ENCODE measurements at regions not wholly inside any gene's neighbourhood (a gene's known extent, or its start where the extent isn't known, plus 50 kb on each side); places are given as distances from the start of the nearest gene placed in this dataset.

- Mint-ChIP-seq H3K36me3 (no peaks in the 10 kb centered on the region), H3K4me1 (ENCODE audit: low read depth in 2 of 2) (no peaks in the 10 kb centered on the region), H3K27me3 (no peaks in the 10 kb centered on the region), H3K4me3 (no peak overlapping the region), H3K27ac (no peak overlapping the region), H3K9me3 (peaks cover 4% of the 10 kb centered on the region)
- DNase-seq (ENCODE audit: low spot score), result no peak
- no peak for ATAC-seq
Observed at GRCh38 chr13:105231579-105231978, 1303.9 kb downstream of the EFNB2 start.

GRCh38 chr13:105220881-105221280 is 1314.6 kb downstream of the EFNB2 start:
- Mint-ChIP-seq H3K27ac (no peak overlapping the region), H3K4me3 (no peak overlapping the region), H3K9me3 (no peaks in the 10 kb centered on the region), H3K36me3 (no peaks in the 10 kb centered on the region), H3K27me3 (no peaks in the 10 kb centered on the region), H3K4me1 (ENCODE audit: low read depth in 2 of 2) (no peaks in the 10 kb centered on the region)
- ATAC-seq, result no peak
- no peak for DNase-seq (ENCODE audit: low spot score)

- no peaks in the 10 kb centered on the region for H3K27me3 Mint-ChIP-seq
- ATAC-seq (no peak), DNase-seq (ENCODE audit: low spot score) (no peak)
- no peaks in the 10 kb centered on the region for H3K4me1 Mint-ChIP-seq (ENCODE audit: low read depth in 2 of 2)
- H3K36me3 Mint-ChIP-seq, result no peaks in the 10 kb centered on the region
- H3K27ac Mint-ChIP-seq, result no peak overlapping the region
- H3K4me3 Mint-ChIP-seq, result no peak overlapping the region
- H3K9me3 Mint-ChIP-seq, result no peaks in the 10 kb centered on the region
Observed at GRCh38 chr13:105220063-105220462, 1315.4 kb downstream of the EFNB2 start.

- DNase-seq (ENCODE audit: low spot score) (no peak), ATAC-seq (no peak)
- Mint-ChIP-seq H3K36me3 (no peaks in the 10 kb centered on the region), H3K27ac (no peak overlapping the region), H3K4me3 (no peak overlapping the region), H3K4me1 (ENCODE audit: low read depth in 2 of 2) (no peaks in the 10 kb centered on the region), H3K27me3 (no peaks in the 10 kb centered on the region), H3K9me3 (no peaks in the 10 kb centered on the region)
Observed at GRCh38 chr13:105219651-105220050, 1315.8 kb downstream of the EFNB2 start.

- no peaks in the 10 kb centered on the region for H3K27me3 Mint-ChIP-seq
- H3K4me3 Mint-ChIP-seq, result no peak overlapping the region
- H3K36me3 Mint-ChIP-seq, result no peaks in the 10 kb centered on the region
- ATAC-seq, result no peak
- H3K4me1 Mint-ChIP-seq (ENCODE audit: low read depth in 2 of 2), result no peaks in the 10 kb centered on the region
- no peak for DNase-seq (ENCODE audit: low spot score)
- H3K27ac Mint-ChIP-seq, result no peak overlapping the region
- no peaks in the 10 kb centered on the region for H3K9me3 Mint-ChIP-seq
Observed at GRCh38 chr13:105213512-105213911, 1322.0 kb downstream of the EFNB2 start.

GRCh38 chr13:105207572-105208293 is 1327.7 kb downstream of the EFNB2 start:
- Mint-ChIP-seq H3K4me3 (no peak overlapping the region), H3K27ac (no peak overlapping the region)

GRCh38 chr13:105202354-105202753 is 1333.1 kb downstream of the EFNB2 start:
- DNase-seq (ENCODE audit: low spot score), result no peak

More at GRCh38 chr13:105207572-105208293, 1327.7 kb downstream of the EFNB2 start:
- no peaks in the 10 kb centered on the region for H3K36me3 Mint-ChIP-seq
- no peaks in the 10 kb centered on the region for H3K4me1 Mint-ChIP-seq (ENCODE audit: low read depth in 2 of 2)
- no peaks in the 10 kb centered on the region for H3K9me3 Mint-ChIP-seq
- no peak for ATAC-seq
- H3K27me3 Mint-ChIP-seq, result peaks cover 0 to 3% of the 10 kb centered on the region in 2 donors
- DNase-seq (ENCODE audit: low spot score), result no peak

GRCh38 chr13:105201351-105201750 is 1334.1 kb downstream of the EFNB2 start:
- ATAC-seq (no peak), DNase-seq (ENCODE audit: low spot score) (no peak)
- Mint-ChIP-seq H3K9me3 (no peaks in the 10 kb centered on the region), H3K4me3 (no peak overlapping the region), H3K27ac (no peak overlapping the region), H3K36me3 (no peaks in the 10 kb centered on the region), H3K4me1 (ENCODE audit: low read depth in 2 of 2) (no peaks in the 10 kb centered on the region), H3K27me3 (peaks cover 0 to 8% of the 10 kb centered on the region in 2 donors)

More at GRCh38 chr13:105202354-105202753, 1333.1 kb downstream of the EFNB2 start:
- Mint-ChIP-seq H3K27me3 (peaks cover 0 to 6% of the 10 kb centered on the region in 2 donors), H3K4me3 (no peak overlapping the region), H3K27ac (no peak overlapping the region), H3K36me3 (no peaks in the 10 kb centered on the region), H3K4me1 (ENCODE audit: low read depth in 2 of 2) (no peaks in the 10 kb centered on the region), H3K9me3 (no peaks in the 10 kb centered on the region)
- ATAC-seq, result no peak

- H3K36me3 Mint-ChIP-seq, result no peaks in the 10 kb centered on the region
Observed at GRCh38 chr13:105200181-105200580, 1335.3 kb downstream of the EFNB2 start.

GRCh38 chr13:105196052-105196451 is 1339.4 kb downstream of the EFNB2 start:
- no peak overlapping the region for H3K4me3 Mint-ChIP-seq
- no peaks in the 10 kb centered on the region for H3K4me1 Mint-ChIP-seq (ENCODE audit: low read depth in 2 of 2)
- H3K36me3 Mint-ChIP-seq, result no peaks in the 10 kb centered on the region
- ATAC-seq (no peak), DNase-seq (ENCODE audit: low spot score) (no peak)
- no peak overlapping the region for H3K27ac Mint-ChIP-seq
- H3K27me3 Mint-ChIP-seq, result peaks cover 0 to 9% of the 10 kb centered on the region in 2 donors
- no peaks in the 10 kb centered on the region for H3K9me3 Mint-ChIP-seq

More at GRCh38 chr13:105200181-105200580, 1335.3 kb downstream of the EFNB2 start:
- H3K4me3 Mint-ChIP-seq, result no peak overlapping the region
- no peak overlapping the region for H3K27ac Mint-ChIP-seq
- no peaks in the 10 kb centered on the region for H3K9me3 Mint-ChIP-seq
- no peak for DNase-seq (ENCODE audit: low spot score)
- ATAC-seq, result no peak
- no peaks in the 10 kb centered on the region for H3K4me1 Mint-ChIP-seq (ENCODE audit: low read depth in 2 of 2)
- H3K27me3 Mint-ChIP-seq, result peaks cover 0 to 10% of the 10 kb centered on the region in 2 donors

- peaks cover 0 to 9% of the 10 kb centered on the region in 2 donors for H3K27me3 Mint-ChIP-seq
- H3K4me1 Mint-ChIP-seq (ENCODE audit: low read depth in 2 of 2), result no peaks in the 10 kb centered on the region
- no peak overlapping the region for H3K4me3 Mint-ChIP-seq
- H3K27ac Mint-ChIP-seq, result no peak overlapping the region
- ATAC-seq, result no peak
- no peak for DNase-seq (ENCODE audit: low spot score)
- H3K9me3 Mint-ChIP-seq, result no peaks in the 10 kb centered on the region
- H3K36me3 Mint-ChIP-seq, result no peaks in the 10 kb centered on the region
Observed at GRCh38 chr13:105193026-105193425, 1342.4 kb downstream of the EFNB2 start.

GRCh38 chr13:105184201-105184600 is 1351.3 kb downstream of the EFNB2 start:
- H3K27me3 Mint-ChIP-seq, result no peaks in the 10 kb centered on the region
- no peaks in the 10 kb centered on the region for H3K36me3 Mint-ChIP-seq
- no peaks in the 10 kb centered on the region for H3K4me1 Mint-ChIP-seq (ENCODE audit: low read depth in 2 of 2)
- no peak overlapping the region for H3K27ac Mint-ChIP-seq
- no peaks in the 10 kb centered on the region for H3K9me3 Mint-ChIP-seq
- DNase-seq (ENCODE audit: low spot score) (no peak), ATAC-seq (no peak)
- no peak overlapping the region for H3K4me3 Mint-ChIP-seq

- peaks cover 0 to 2% of the 10 kb centered on the region in 2 donors for H3K4me1 Mint-ChIP-seq (ENCODE audit: low read depth in 2 of 2)
- ATAC-seq (peak in 1 of 2 donors; percentile 60), DNase-seq (ENCODE audit: low spot score) (no peak)
- no peak overlapping the region for H3K4me3 Mint-ChIP-seq
- no peak overlapping the region for H3K27ac Mint-ChIP-seq
- no peaks in the 10 kb centered on the region for H3K27me3 Mint-ChIP-seq
- H3K9me3 Mint-ChIP-seq, result no peaks in the 10 kb centered on the region
- H3K36me3 Mint-ChIP-seq, result no peaks in the 10 kb centered on the region
Observed at GRCh38 chr13:105177265-105177900, 1358.1 kb downstream of the EFNB2 start.

GRCh38 chr13:105170438-105170837 is 1365.0 kb downstream of the EFNB2 start:
- Mint-ChIP-seq H3K4me1 (ENCODE audit: low read depth in 2 of 2) (peaks cover 0 to 5% of the 10 kb centered on the region in 2 donors), H3K4me3 (no peak overlapping the region), H3K27ac (no peak overlapping the region), H3K27me3 (peaks cover 0 to 3% of the 10 kb centered on the region in 2 donors), H3K36me3 (no peaks in the 10 kb centered on the region), H3K9me3 (no peaks in the 10 kb centered on the region)
- DNase-seq (ENCODE audit: low spot score) (no peak), ATAC-seq (no peak)
